NCI-H128 (cell line): ENCODE measurements at regions not wholly inside any gene's neighbourhood (a gene's known extent, or its start where the extent isn't known, plus 50 kb on each side); places are given as distances from the start of the nearest gene placed in this dataset.

Source experiments
- DNase-seq: peaks from one replicate; lab custom pipeline; 2025; ENCODE audit not compliant: unreplicated experiment; lab: John Stamatoyannopoulos, UW

DNA sequence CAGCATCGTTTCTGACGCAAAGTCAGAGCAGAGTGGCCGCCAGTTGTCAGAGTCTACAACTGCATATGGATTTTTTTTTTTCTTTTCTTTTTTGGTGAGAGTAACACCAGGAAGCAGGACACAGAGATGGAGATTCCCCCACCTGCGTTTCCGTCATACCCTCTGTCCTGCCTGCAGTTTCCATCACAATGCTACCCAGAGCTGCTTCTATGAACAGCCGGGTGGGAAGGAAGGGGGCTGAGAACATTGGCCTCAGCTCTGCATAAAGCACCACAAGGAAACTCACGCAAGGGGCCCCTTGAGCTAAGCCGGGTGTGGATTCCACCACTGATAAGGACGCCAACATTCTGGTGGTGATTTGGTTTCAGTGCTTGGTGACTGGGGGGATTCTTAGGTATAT lies 183.5 kb upstream of the AFDN start:
- no peak for DNase-seq

DNA sequence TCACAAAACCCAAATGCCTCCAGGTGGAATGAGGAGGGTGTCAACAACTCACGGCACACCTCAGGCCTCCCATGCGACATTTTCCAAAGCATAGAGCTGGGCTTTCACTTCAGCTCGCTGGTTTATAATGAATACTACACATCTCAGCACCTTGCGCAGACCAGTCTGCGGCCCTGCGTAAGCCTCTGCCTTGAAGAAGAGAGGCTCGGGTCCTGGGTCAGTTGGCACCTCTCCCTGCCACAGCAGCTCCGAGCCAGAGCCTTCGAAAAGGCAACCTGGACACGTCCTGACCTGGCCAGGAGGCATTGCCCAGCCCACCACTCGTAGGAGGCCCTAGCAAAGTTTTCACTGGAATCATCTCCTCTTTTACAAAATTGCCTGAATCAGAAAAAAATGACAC lies 183.0 kb upstream of the AFDN start:
- no peak for DNase-seq

DNA sequence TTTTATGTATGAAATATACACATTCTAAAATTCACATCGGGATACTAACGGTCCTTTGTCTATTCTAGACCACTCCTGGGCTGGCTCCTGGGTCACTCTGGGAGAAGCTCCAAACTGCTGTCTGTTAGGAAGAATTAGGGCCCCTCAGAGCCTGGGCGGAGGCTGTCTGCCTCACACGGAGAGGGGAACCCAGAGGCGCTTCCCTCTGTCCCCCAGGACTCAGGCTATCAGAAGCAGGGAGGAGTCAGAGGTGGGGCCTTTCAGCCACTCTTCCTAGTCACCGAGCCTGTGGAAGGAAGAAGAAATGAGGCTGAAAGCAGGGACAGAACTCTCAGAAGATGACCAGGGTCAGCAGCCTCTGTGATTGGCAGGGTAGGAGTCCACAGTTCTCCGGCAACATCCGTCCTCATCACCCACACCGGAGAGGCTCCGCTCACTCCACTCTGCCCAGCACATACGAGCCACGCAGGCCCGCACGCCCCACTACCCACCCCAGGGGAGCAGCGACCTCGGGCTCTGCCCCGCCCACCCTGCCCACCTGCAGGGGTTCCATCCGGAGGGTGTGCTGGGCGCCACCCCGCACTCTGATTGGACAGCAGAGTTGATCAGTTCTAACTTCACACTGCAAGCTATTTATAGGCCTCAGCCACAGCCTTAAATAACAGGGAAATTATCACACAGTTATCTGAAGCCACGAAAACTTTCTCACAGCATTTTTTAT lies 182.1 kb upstream of the AFDN start:
- no peak for DNase-seq

DNA sequence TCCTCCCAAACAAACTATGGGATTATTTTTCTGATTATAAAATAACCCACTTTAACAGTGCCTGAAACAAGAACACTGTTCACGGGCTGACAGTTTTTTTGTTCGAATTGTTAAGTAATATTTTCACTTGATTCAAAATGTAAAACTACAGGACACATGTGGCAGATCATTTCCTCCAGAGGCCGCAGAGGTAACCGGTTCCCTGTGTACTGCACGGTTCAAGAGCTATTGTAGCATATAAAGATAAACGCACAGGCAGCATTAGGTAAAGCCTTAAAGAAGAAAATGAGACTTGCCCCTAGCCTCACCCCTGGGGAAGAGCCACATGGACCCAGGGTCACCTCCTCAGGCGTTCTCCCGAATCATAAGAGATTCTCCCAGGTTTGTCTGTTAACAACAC lies 181.3 kb upstream of the AFDN start:
- no peak for DNase-seq

DNA sequence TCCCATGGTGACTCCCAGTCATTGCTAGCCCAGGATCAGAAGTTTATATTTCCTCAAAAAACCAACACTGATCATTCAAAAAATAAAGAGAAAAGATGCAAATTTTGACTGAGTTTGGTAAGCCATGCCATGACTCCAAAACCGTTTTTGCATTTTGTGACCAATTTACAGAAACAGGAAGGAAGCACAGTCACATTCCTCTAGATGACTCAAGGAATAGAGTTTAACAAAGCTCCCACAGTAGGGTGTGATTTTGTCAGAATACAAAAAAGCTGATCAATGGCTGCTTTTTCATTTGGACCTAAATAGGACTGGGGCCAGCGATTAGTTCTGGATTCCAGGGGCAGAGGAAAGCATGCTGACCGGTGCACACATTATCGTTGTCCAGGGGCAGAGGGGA lies 179.4 kb upstream of the AFDN start:
- DNase-seq = no peak

DNA sequence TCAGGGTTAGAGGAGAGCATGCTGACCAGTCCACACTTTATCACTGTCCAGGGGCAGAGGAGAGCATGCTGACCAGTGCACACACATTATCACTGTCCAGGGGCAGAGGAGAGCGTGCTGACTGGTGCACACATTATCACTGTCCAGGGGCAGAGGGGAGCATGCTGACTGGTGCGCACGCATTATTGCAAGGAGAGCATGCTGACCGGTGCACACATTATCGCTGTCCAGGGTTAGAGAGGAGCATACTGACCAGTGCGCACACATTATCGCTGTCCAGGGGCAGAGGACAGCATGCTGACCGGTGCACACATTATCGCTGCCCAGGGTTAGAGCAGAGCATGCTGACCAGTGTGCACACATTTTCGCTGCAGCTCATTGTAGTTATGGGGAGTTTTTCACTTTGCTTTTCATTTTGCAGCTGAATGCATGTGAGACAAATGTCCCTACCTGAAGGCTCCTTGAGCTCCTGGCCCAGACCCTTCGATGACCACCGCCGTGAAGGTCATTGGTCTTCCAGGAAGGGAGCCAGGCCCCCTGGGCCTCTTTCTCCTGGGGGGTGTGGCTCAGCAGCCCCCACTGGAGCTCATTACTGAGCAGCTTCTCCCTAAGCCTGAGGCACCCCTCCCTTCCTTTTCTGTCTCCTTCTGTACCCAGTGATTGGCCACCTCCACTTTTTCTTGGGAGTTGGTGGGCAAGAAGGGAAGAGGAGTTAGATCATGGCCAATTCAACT lies 178.8 kb upstream of the AFDN start:
- DNase-seq = no peak

DNA sequence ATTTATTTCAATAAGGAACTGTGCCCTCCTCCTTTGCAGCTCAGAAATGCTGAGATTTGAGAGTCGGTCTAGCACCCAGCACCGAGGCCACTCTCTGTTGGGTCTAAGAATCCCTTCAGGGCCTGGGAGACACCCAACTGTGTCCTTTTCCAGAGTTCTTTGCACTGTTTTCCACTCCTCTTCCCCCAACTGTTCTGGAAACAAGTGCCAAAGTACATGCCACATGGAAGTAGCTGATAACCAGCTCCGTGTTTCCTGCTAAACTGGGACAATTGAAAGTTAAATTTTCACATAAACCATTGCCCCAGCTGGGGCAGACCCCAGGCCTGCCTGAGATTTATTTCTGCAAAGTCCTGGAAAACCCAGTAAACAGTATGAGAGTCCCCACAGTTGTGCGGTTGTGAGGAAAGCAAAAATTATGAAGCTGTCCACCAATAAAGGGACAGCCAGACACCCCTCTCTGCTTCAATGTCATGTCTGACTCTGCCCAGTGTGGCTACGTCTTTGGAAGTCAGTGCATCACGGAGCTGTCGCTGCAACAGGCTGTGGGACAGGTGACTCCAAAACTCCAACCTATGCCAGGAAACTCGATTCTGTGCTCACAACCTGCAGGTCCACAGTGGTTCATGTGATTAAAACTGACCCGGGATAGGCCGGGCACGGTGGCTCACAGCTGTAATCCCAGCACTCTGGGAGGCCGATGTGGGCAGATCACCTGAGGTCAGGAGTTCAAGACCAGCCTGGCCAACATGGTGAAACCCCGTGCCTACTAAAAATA lies 178.0 kb upstream of the AFDN start:
- DNase-seq = no peak

DNA sequence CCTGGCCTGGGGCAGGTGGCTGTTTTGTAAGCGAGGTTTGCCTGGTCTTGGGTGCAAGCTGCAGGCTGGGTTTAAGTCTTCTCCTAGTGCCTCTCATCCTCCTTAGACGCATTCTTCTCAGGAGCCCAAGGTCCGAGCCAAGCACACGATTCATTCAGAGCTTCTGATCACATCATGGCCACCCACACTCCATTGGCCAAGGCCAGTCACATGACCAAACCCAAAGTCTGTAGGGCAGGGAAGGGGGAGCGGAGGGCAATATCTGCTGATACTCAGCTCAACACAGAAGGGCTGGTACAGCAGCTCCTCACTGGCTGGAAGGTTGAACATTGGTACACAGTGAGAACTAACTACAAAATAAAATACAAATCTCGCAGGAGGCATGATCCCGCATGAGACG lies 177.2 kb upstream of the AFDN start:
- no peak for DNase-seq

DNA sequence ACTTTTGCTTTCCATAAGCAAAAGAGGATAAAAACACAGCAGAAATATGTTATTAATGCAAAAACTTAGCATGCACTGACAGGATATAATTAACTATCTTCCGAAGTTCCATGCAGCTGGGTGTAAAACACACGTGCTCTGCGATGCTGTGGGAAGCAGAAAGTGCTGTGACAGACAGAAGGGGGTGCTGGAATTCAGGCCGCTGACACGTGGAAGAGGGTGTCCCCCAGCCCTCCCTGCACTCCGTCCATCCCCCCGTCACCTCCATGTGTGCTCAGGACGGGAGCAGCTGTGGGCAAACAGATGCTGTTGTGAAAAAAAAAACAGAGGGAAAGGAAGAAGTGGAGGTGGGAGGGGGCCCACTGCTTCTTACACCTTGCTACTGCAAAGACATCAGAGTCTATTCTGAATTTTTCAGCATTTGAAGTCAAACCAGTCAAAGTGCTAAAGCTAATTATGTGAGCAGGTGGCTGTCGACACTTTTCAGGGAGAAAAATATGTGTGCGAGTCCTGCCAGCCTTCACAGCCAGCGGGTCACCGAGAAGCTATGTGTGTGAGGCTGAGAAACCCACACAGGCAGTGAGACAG lies 175.9 kb upstream of the AFDN start:
- DNase-seq = no peak

DNA sequence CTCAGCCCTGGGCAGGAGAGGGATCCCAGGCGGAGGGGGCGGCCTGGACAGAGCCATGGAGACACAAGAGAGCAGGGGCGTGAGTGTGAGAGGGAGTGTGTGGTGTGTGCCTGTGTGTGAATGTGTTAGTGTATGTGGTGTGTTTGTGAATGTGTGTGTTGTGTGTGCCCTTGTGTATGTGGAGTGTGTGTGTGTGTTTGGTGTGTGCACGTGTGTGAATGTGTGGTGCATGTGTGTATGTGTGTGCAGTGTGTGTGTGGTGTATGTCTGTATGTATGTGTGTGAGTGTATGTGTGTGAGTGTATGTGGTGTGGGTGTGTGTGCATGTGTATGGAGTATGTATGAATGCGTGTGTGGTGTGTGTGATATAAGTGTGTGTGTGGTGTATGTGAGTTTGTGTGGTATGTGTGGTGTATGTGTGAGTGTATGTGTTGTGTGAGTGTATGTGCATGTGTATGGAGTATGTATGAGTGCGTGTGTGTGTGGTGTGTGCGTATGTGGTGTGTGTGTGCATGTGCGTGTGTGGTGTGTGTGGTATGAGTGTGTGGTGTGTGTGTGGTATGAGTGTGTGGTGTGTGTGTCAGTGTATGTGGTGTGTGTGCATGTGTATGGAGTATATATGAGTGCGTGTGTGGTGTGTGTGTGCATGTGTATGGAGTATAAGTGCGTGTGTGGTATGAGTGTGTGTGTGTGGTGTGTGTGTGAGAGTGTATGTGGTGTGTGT lies 175.2 kb upstream of the AFDN start:
- no peak for DNase-seq

DNA sequence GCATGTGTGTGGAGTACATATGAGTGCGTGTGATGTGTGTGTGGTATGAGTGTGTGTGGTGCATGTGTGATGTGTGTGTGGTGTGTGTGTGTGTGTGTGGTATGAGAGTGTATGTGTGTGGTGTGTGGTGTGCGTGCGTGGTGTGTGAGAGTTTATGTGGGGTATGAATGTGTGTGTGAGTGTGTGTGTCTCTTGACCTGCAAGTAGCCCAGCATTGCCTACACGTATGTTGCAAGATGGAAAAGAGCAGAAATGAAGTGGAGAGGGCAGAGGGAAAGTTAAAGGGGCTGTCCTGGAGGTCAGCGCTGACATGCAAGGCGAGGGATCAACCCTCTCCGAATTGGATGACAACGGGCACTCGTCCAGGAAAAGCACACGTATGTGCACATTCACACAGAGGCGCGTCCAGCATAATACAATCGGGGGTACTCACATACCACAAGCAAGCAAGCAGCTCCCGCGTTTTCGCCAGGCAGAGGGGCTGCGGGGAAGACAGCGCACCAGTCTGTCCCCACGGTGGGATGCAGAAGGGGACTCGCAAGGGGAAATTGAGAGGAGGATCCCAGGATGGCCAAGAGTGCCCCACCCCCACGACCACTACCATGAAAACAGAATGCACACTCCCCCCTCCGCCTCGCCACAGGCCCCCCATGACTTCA lies 174.5 kb upstream of the AFDN start:
- DNase-seq = no peak

DNA sequence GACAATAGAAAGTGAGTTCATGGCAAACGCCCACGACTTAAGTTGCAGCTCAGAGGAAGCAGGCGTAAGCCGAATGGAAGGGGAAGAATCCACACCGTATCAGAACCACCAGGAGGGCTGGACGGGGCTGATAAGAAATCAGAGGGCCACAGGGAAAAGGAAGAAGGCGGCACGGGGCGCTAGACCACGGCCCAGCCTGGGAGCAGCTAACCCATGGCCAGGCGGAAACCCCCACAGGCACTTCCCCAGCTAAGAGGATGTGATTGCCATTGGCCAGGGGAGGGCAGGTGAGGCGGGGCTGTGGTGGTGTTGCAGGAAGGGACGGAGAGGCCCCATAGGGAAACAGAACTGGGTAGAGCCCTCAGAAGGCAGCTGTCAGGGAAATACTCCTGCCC lies 174.0 kb upstream of the AFDN start:
- DNase-seq = no peak

DNA sequence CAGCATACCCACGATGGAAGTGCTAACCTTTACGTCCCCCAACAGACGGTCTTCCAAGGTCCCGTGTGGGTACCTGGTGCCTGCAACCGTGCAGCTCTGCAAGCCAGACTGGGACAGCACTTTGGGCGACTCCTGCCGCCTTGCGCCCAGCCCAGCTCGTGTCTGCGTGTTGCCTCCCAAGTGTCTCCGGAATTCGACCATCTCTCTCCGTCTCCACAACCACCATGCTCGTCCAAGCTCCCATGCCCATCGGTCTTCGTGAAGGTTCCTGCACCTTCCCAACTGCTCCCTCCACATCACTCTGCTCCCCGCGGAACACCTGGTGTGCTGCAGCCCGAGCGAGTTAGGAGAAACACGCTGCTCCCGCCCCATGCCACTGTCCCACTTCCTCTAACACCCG lies 173.2 kb upstream of the AFDN start:
- no peak for DNase-seq

DNA sequence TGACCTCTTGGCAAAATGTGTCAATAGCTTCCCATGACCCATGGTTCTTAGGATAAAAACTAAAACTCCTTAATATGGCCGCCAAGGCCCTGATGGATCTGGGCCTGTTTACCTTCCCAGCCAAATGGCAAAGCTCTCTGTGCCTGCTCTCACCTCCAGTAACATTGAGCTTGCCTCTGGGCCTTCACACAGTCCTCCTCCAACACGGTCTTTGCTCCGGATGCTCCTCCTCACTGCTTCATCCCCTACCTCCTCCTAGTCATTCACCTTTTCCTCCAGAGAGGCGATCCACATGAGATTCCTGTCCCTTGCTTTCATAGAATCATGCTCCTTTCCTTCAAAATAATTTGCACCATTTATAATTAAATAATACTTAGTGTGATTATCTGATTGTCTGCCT lies 172.3 kb upstream of the AFDN start:
- DNase-seq = no peak

DNA sequence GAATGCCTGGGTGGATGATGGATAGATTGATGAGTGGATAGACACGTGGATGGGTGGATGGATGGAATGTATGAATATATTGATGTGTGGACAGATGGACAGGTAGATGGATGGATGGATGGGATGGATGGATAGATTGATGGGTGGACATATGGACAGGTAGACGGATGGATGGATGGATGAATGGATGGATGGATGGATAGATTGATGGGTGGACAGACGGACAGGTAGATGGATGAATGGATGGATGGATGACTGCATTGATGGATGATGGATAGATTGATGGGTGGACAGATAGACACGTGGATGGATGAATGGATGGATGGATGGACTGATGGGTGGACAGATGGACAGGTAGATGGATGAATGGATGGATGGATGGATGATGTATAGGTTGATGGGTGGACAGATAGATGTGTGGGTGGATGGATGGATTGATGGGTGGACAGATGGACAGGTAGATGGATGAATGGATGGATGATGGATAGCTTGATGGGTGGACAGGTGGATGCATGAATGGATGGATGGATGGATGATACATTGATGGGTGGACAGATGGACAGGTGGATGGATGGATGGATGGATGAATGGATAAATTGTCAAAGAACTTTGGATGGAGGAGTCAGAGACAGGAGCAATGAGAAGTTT lies 171.4 kb upstream of the AFDN start:
- no peak for DNase-seq

DNA sequence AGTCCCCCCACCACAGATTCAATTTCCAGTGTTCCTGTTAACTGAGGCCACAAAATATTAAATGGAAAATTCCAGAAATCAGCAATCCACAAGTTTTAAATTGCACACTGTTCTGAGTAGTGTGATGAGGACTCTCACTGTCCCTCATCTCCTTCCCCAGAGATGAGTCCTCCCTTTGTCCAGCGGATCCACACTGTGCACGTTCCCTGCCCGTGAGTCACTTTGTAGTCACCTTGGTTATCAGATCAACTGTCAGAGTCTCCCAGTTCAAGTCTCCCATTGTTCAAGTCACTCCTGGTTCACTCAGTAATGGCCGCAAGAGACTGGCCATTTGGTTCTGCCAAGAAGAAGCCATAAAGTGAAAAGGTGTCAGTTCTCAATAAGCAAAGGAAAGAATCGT lies 168.6 kb upstream of the AFDN start:
- no peak for DNase-seq

DNA sequence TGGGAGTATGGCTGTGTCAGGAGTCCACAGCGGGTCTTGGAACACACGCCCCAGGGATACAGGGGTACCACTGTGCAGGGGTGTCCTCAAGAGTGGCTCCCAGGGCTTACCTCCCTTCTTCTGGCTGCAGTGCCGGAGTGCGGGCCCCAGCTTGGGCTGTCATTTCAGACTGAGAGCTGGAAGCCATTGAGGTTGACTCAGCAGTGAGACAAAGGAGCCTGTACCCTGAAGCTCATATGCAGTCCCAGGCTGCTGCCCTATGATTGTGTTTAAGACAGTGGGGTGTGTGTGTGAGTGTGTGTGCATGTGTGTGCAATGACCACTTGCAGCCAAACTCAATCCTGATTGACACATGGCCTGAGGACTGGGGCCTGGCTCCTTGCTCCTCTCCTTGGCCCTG lies 167.7 kb upstream of the AFDN start:
- DNase-seq = no peak

DNA sequence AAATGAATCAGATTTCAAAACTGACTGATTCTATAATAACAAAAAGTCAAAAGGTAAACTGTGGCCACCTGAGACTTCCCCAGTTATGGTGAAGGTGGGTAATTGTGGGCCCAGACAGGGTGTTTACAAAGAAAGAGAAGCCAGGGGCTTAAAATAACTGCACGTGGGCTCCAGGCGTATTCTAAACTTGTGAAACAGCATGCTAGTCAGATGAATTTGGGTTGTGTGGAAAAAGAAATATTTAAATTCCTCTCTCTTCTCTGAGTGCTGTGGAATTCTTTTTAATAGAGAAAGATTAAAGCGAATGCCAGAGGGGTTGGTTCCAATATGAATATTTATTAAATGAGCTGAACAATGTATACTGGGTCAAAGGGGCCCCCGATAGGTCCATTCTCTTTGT lies 166.3 kb upstream of the AFDN start:
- no peak for DNase-seq

DNA sequence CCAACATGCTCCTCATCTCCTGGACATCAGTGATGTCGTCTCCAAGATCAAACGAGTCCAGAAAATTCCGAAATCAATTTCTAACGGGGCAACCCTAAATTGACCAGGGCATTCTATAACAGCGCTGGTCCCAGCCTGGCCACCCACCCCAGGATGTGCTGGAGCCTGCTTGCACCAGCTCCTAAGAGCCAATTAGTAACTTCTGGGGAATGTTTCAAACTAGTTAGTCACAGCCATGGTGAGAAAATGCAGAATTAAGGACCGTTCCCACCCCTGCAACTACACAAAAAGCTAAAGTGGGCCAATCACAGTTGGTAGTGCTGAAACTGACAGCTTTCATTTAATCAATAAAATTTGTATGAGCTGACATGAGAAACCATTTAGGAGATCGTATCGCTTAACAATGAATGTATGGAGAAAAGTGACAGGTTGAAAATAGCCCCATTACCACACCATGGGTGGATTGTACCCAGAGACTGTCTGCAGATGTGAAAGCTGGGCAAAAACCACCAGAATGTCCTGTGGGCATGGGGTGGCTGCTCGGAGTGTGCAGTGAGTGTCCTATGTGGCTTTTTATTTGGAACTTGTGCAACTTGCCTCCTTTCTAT lies 165.7 kb upstream of the AFDN start:
- no peak for DNase-seq

DNA sequence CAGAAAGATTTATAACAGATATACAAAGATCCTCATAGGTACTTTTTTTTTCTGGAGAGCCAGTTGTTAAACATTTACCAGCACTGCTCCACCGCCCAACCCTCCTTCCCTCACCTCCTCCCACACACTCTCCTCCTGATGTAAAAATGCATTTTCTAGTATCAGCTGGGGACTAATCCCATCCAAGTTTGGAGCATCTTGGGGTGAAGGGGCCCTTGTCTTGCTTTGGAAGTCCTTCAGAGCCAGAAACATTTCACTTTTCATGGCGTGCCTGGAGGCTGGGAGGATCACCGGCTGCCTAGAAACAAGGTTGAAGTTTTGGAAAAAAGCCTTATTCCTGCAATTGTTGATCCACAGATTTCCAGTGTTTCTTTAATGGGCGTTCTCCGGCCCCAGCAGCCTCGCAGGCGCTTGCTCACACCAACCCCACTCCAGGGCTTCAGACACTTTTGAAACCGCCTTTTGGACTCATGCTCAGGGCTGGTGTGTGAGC lies 165.1 kb upstream of the AFDN start:
- no peak for DNase-seq
